Stomach smooth muscle (tissue), 2 donors: ENCODE measurements at regions not wholly inside any gene's neighbourhood (a gene's known extent, or its start where the extent isn't known, plus 50 kb on each side); places are given as distances from the start of the nearest gene placed in this dataset.

Experiments
- H3K27ac ChIP-seq: one replicate; pipeline ENCODE4 v1.7.0; 2013; ENCODE audit warnings: mild to moderate bottlenecking, low read length, inconsistent platforms
- H3K27me3 ChIP-seq, 2 donors: one replicate each; pipeline ENCODE4 v1.7.0; 2013; ENCODE audit warnings: low read length in 2 of 2; ENCODE audit not compliant: insufficient read depth in 2 of 2, control insufficient read depth in 1 of 2
- H3K36me3 ChIP-seq, 2 donors: one replicate each; pipeline ENCODE4 v1.7.0; 2013; ENCODE audit warnings: low read length in 2 of 2; ENCODE audit not compliant: control insufficient read depth in 2 of 2, insufficient read depth in 2 of 2
- H3K4me1 ChIP-seq: one replicate; pipeline ENCODE4 v1.7.0; 2013; ENCODE audit warnings: low read length; ENCODE audit not compliant: control insufficient read depth, insufficient read depth
- H3K4me3 ChIP-seq, 2 donors: one replicate each; pipeline ENCODE4 v1.7.0; 2013; ENCODE audit warnings: low read length in 2 of 2
- H3K9ac ChIP-seq, 2 donors: one replicate each; pipeline ENCODE4 v1.7.0; 2013; ENCODE audit warnings: low read length in 2 of 2, mild to moderate bottlenecking in 1 of 2
- H3K9me3 ChIP-seq, 2 donors: one replicate each; pipeline ENCODE4 v1.7.0; 2013; ENCODE audit warnings: low read length in 2 of 2; ENCODE audit not compliant: control insufficient read depth in 2 of 2
- donor health status: healthy.
- donor health status: Pancreatic carcinoma.

DNA sequence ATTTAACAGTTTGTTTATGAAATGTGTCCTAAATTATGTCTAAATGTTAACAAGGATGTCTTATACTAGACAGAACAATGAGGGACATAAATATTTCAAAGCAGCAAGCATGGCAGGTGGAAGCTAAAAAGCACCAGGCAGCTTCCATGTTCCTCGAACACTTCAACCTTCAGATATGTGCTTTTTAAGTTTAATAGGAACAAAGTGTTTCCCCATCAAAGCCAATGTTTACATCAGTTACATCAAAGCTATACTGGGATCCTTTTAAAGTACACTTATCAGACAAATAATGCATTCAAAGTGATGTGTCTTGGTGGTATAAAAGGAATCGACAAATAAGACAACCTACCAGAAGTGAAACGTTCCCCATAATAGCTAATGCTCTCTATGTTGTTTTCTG is 2841.1 kb upstream of the PCDH20 start:
- H3K9ac ChIP-seq = no peak overlapping the region
- H3K27me3 ChIP-seq = no peaks in the 10 kb centered on the region
- no peaks in the 10 kb centered on the region for H3K9me3 ChIP-seq
- no peak overlapping the region for H3K4me3 ChIP-seq
- H3K27ac ChIP-seq = no peak overlapping the region
- no peaks in the 10 kb centered on the region for H3K4me1 ChIP-seq
- H3K36me3 ChIP-seq = no peaks in the 10 kb centered on the region

DNA sequence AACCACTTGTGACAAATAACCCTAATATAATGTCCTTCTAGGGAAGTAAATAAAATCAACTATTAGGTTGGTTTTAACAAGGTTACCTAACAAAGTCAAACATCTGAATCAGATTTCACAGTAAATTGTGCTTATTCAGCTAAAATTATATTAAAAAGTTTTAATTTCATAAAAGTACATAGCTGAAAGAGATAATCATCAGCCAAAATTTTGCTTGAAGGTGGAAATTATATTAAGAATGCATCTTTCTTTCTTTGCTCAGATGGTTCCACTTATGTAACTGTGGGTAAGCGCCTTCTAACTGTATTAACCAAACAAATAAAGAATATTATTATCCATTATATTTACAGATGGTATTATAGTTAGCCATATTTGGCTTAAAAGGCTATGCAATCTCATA is 2840.3 kb upstream of the PCDH20 start:
- Histone ChIP-seq H3K4me3 (no peak overlapping the region), H3K9ac (no peak overlapping the region), H3K36me3 (no peaks in the 10 kb centered on the region), H3K9me3 (no peaks in the 10 kb centered on the region), H3K27ac (no peak overlapping the region), H3K4me1 (no peaks in the 10 kb centered on the region), H3K27me3 (no peaks in the 10 kb centered on the region)

DNA sequence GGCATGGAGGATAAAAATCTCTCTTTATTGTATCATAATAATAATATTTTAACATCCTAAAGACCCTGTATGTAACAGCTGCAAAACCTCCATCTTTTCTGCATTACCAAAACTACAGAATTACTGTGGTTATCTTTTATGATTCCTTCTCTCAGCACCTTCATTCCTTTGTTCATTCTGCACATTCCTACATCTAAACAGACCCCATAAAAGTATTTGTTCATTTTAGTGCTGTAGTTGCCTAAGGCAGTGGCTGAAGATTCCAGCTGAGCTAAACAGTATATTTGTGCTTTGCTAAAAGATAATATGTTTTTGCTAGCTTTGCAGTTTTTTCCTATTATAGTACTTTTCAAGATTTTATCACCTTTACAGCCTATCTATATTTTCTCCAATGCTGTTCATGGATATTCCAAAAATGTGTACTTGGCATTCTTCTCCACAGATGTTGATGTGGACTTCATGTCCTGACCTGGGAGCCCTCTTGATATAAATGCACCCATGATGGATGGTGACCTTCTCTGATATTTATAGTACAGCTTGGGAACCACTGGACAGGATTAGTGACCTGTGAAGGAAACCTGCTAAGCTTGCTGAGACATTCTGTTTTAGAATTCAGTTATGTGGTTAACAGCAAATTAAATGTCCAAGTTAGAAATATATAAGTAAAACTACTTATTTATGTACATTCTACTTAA is 2832.9 kb upstream of the PCDH20 start:
- H3K9me3 ChIP-seq = no peaks in the 10 kb centered on the region
- no peaks in the 10 kb centered on the region for H3K36me3 ChIP-seq
- H3K27ac ChIP-seq = no peak overlapping the region
- no peak overlapping the region for H3K9ac ChIP-seq
- H3K27me3 ChIP-seq = no peaks in the 10 kb centered on the region
- H3K4me1 ChIP-seq = no peaks in the 10 kb centered on the region
- H3K4me3 ChIP-seq = no peak overlapping the region

DNA sequence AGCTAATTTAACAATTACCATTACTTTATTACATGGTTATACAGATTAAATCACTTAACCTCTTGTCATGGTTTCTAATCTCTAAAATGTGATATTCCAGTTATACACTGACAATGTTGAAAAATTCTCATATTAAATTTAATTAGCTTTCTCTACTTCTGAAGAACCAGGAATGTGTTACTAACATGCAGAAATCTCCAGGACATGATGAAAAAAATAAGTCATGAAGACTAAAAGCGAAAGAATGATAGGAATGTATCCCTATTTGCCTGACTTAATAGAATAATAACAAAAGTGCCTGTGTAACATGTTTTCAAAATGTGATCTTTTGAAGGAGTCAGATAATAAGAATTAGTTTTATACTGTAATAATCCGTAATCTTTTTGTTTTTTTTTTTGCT is 2823.7 kb upstream of the PCDH20 start:
- no peak overlapping the region for H3K27ac ChIP-seq
- H3K4me3 ChIP-seq = no peak overlapping the region
- no peaks in the 10 kb centered on the region for H3K4me1 ChIP-seq
- H3K9ac ChIP-seq = no peak overlapping the region
- no peaks in the 10 kb centered on the region for H3K27me3 ChIP-seq
- H3K36me3 ChIP-seq = no peaks in the 10 kb centered on the region
- no peaks in the 10 kb centered on the region for H3K9me3 ChIP-seq

DNA sequence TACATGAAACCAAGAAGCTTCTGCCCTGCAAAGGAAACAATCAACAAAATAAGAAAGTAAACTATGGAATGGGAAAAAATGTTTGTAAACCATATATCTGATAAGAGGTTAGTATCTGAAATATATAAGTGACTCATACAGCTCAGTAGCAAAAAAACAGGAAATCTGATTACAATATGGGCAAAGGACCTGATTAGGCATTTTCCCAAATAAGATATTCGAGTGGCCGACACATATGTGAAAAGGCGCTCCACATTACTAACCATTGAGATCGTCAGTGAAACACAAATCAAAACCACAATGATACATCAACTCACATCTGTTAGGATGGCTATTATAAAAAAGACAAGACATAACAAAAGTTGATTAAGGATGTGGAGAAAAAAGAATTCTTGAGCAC is 2818.6 kb upstream of the PCDH20 start:
- Histone ChIP-seq H3K27me3 (no peaks in the 10 kb centered on the region), H3K4me1 (no peaks in the 10 kb centered on the region), H3K27ac (no peak overlapping the region), H3K9me3 (no peaks in the 10 kb centered on the region), H3K36me3 (no peaks in the 10 kb centered on the region), H3K4me3 (no peak overlapping the region), H3K9ac (no peak overlapping the region)

- Histone ChIP-seq H3K9me3 (peaks cover 0 to 2% of the 10 kb centered on the region in 2 donors), H3K36me3 (no peaks in the 10 kb centered on the region), H3K9ac (no peak overlapping the region), H3K4me3 (no peak overlapping the region), H3K4me1 (no peaks in the 10 kb centered on the region), H3K27ac (no peak overlapping the region), H3K27me3 (no peaks in the 10 kb centered on the region)
Measured at GRCh38 chr13:64223016-64223415, 2807.4 kb upstream of the PCDH20 start.

DNA sequence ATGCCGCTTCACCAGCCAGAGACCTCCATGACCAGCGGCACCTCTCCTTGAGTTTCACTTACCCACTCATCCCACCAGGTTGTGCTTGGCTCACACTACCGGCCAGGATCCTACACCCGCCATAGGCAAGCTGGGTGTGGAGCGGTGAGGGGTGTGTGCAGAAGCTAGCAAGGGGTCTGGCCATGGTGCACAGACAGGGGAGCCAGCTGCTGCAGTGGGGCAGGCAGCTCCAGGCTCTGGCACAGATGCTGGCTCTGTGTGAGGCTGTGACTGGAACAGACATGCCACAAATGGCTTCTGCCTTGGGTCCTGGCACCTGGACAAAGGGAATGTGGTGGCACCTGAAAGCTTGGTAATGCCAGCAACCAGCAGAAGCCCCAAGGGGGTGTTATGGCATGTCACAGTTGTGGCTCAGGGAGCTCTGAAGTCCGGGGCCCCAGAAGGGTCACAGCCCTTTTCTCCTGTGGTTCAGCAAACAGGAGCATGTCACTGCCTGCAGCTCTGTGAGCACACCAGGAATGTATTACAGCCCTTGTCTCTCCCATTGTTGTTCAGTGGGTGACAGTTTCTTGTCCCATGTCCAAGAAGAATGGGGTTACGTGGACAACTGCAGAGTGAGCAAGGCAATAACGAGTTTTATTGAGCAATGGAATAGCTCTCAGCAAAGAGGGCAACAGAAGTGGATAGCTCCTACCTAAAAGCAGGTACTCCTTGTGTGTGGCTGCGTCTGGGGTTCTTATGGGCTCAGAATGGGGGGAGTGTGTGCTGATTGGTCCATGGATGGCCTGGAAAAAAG is 2791.0 kb upstream of the PCDH20 start:
- Histone ChIP-seq H3K9me3 (no peaks in the 10 kb centered on the region), H3K9ac (no peak overlapping the region), H3K4me1 (no peaks in the 10 kb centered on the region), H3K27ac (no peak overlapping the region), H3K4me3 (no peak overlapping the region), H3K27me3 (no peaks in the 10 kb centered on the region), H3K36me3 (no peaks in the 10 kb centered on the region)

GRCh38 chr13:64202517-64202916 is 2786.9 kb upstream of the PCDH20 start:
- Histone ChIP-seq H3K36me3 (no peaks in the 10 kb centered on the region), H3K27ac (no peak overlapping the region), H3K27me3 (no peaks in the 10 kb centered on the region), H3K9me3 (no peaks in the 10 kb centered on the region), H3K4me1 (no peaks in the 10 kb centered on the region), H3K4me3 (no peak overlapping the region), H3K9ac (no peak overlapping the region)

DNA sequence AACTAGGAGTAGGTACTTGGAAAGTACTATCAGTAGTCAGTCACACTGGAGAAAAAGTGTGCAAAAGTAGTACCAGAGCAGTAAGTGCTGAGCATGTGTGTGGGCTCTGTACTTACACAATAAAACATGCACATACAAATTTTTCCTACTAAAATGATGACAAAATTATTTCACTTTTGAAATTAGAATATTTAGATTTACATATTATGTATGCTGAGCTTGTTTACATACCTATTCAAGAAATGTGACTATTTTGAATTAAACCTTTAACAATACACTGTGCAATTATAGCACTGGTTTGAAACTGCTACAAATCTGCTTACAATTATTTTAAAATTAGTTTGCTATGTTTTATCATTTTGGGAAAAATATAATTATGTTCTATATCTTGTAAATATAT is 2781.6 kb upstream of the PCDH20 start:
- Histone ChIP-seq H3K36me3 (no peaks in the 10 kb centered on the region), H3K4me3 (no peak overlapping the region), H3K4me1 (no peaks in the 10 kb centered on the region), H3K27ac (no peak overlapping the region), H3K27me3 (no peaks in the 10 kb centered on the region), H3K9ac (no peak overlapping the region), H3K9me3 (no peaks in the 10 kb centered on the region)

- no peaks in the 10 kb centered on the region for H3K27me3 ChIP-seq
- no peaks in the 10 kb centered on the region for H3K9me3 ChIP-seq
- no peaks in the 10 kb centered on the region for H3K4me1 ChIP-seq
- H3K4me3 ChIP-seq = no peak overlapping the region
- no peaks in the 10 kb centered on the region for H3K36me3 ChIP-seq
- H3K27ac ChIP-seq = no peak overlapping the region
- H3K9ac ChIP-seq = no peak overlapping the region
Measured at GRCh38 chr13:64186503-64187250, 2771.0 kb upstream of the PCDH20 start.
